HCT116 (cell line): ENCODE measurements at regions not wholly inside any gene's neighbourhood (a gene's known extent, or its start where the extent isn't known, plus 50 kb on each side); places are given as distances from the start of the nearest gene placed in this dataset.

Experiments used
- ATAC-seq: fragments of 200-7000 bp; cut with Tn5 transposase; 2 replicates; pipeline ENCODE4 v1.9.1; 2020; ENCODE audit warnings: mild to moderate bottlenecking, moderate library complexity
- BruUV-seq: library from RNA; stranded (reverse); fragments of 400-500 nt; replicated peaks from 2 replicates; lab custom pipeline; 2021; lab: Mats Ljungman, UMichigan
- CTCF ChIA-PET: fragments of 300-600 bp; sonication (Branson Sonifier 250); formaldehyde crosslinking; loops from one replicate; lab custom pipeline; 2021; ENCODE audit warnings: antibody characterized with exemption; lab: Charles Lee
- POLR2A ChIA-PET: fragments of 300-600, 350-600 bp; sonication (Branson Sonifier 250); formaldehyde crosslinking; loops from one replicate; lab custom pipeline; 2021; ENCODE audit warnings: antibody characterized with exemption; lab: Charles Lee
- RAD21 ChIA-PET, 2 experiments: fragments of 300-600 bp; sonication (Branson Sonifier 250); formaldehyde crosslinking; loops; one replicate each; lab custom pipeline; 2023; ENCODE audit warnings: low total read pairs in 2 of 2; ENCODE audit not compliant: uncharacterized antibody in 2 of 2, unreplicated experiment in 2 of 2, low non-redundant PET in 1 of 2; lab: Charles Lee
- DNase-seq: peaks from one replicate; pipeline ENCODE4 v3.0.0-alpha.2; 2010; ENCODE audit warnings: low read depth, low spot score
- H2AFZ ChIP-seq: fragments of 200-600 bp; shearing (Covaris generic), sonication (generic); 2 replicates; pipeline ENCODE4 v1.6.1; 2017; ENCODE audit warnings: low read depth, mixed run types, mixed read lengths, antibody characterized with exemption, low read length; ENCODE audit not compliant: poor library complexity, severe bottlenecking
- H3K27ac ChIP-seq: 2 replicates; pipeline ENCODE4 v1.5.1; 2012; ENCODE audit warnings: low read depth, low read length
- H3K27me3 ChIP-seq: fragments of 200-600 bp; sonication (generic); 2 replicates; pipeline ENCODE4 v1.6.1; 2016; ENCODE audit warnings: mixed run types, low read length, mixed read lengths; ENCODE audit not compliant: insufficient read depth
- H3K36me3 ChIP-seq, 2 experiments: fragments of 200-500 bp in 1 of 2; fragments of 200-600 bp in 1 of 2; sonication (Bioruptor generic) in 1 of 2; sonication (generic) in 1 of 2; 2 replicates each; pipeline versions ENCODE4 v1.5.1 to v1.6.1; 2014 to 2016; ENCODE audit warnings: low read length in 2 of 2, inconsistent platforms in 1 of 2, mixed read lengths in 1 of 2, mixed run types in 1 of 2; ENCODE audit not compliant: insufficient read depth in 2 of 2, control insufficient read depth in 1 of 2
- H3K4me1 ChIP-seq, 2 experiments: fragments of 200-600 bp in 1 of 2; sonication (generic) in 1 of 2; 2 replicates each; pipeline versions ENCODE4 v1.5.1 to v1.6.1; 2012 to 2017; ENCODE audit warnings: low read length in 2 of 2, inconsistent platforms in 1 of 2, mild to moderate bottlenecking in 1 of 2, mixed read lengths in 1 of 2, mixed run types in 1 of 2, moderate library complexity in 1 of 2; ENCODE audit not compliant: insufficient read depth in 2 of 2, control insufficient read depth in 1 of 2
- H3K4me2 ChIP-seq: fragments of 200-600 bp; sonication (generic); 2 replicates; pipeline ENCODE4 v1.6.1; 2017; ENCODE audit warnings: mixed run types, low read length, mixed read lengths
- H3K4me3 ChIP-seq, 2 experiments: fragments of 200-600 bp in 1 of 2; sonication (generic) in 1 of 2; replicated peaks in 1 of 2; 2 replicates each; pipeline ENCODE4 v1.5.1; 2011 to 2016; ENCODE audit warnings: low read length in 2 of 2, control low read depth in 1 of 2, low read depth in 1 of 2, mild to moderate bottlenecking in 1 of 2, mixed read lengths in 1 of 2, mixed run types in 1 of 2
- H3K79me2 ChIP-seq: fragments of 200-600 bp; sonication (generic); 2 replicates; pipeline ENCODE4 v1.6.1; 2017; ENCODE audit warnings: mild to moderate bottlenecking, mixed run types, low read length, moderate library complexity, mixed read lengths; ENCODE audit not compliant: insufficient read depth
- H3K9ac ChIP-seq: fragments of 200-600 bp; sonication (generic); 2 replicates; pipeline ENCODE4 v1.6.1; 2016; ENCODE audit warnings: low read length, mixed read lengths
- H3K9me2 ChIP-seq: fragments of 200-600 bp; sonication (generic), shearing (Covaris generic); 2 replicates; pipeline ENCODE4 v1.6.1; 2017; ENCODE audit warnings: mixed run types, mild to moderate bottlenecking, moderate library complexity; ENCODE audit not compliant: insufficient read depth
- H3K9me3 ChIP-seq, 2 experiments: fragments of 200-500 bp in 1 of 2; fragments of 200-600 bp in 1 of 2; sonication (Bioruptor generic) in 1 of 2; sonication (generic) in 1 of 2; 2 replicates each; pipeline ENCODE4 v1.6.1; 2014 to 2017; ENCODE audit warnings: low read length in 2 of 2, mixed read lengths in 2 of 2, inconsistent platforms in 1 of 2, low read depth in 1 of 2, mild to moderate bottlenecking in 1 of 2, mixed run types in 1 of 2, moderate library complexity in 1 of 2; ENCODE audit not compliant: control insufficient read depth in 1 of 2, insufficient read depth in 1 of 2
- H4K20me1 ChIP-seq: fragments of 200-600 bp; sonication (generic), shearing (Covaris generic); 2 replicates; pipeline ENCODE4 v1.6.1; 2017; ENCODE audit warnings: mixed run types, mild to moderate bottlenecking, moderate library complexity; ENCODE audit not compliant: insufficient read depth
- CEBPB ChIP-seq: IDR thresholded peaks from 2 replicates; pipeline ENCODE4 v1.6.1; 2012; ENCODE audit warnings: low read depth
- CTCF ChIP-seq, 3 experiments: fragments of 200-600 bp in 1 of 3; sonication (generic) in 1 of 3; IDR thresholded peaks in 2 of 3; conservative IDR thresholded peaks in 1 of 3; 2 replicates each; pipeline ENCODE4 v1.5.1; 2012 to 2017; ENCODE audit warnings: low read depth in 2 of 3, low read length in 2 of 3, antibody characterized with exemption in 1 of 3, borderline replicate concordance in 1 of 3, control low read depth in 1 of 3, mild to moderate bottlenecking in 1 of 3, mixed read lengths in 1 of 3, mixed run types in 1 of 3, moderate library complexity in 1 of 3; ENCODE audit not compliant: insufficient read depth in 1 of 3
- EGR1 ChIP-seq: IDR thresholded peaks from 2 replicates; pipeline ENCODE4 v1.6.1; 2012; ENCODE audit warnings: low read depth
- EZH2 ChIP-seq: fragments of 200-600 bp; sonication (generic); IDR thresholded peaks from 2 replicates; pipeline ENCODE4 v1.6.1; 2017; ENCODE audit warnings: antibody characterized with exemption, mixed run types
- EZH2phosphoT487 ChIP-seq: fragments of 200-600 bp; IDR thresholded peaks from 2 replicates; pipeline ENCODE4 v1.6.1; 2018; ENCODE audit warnings: antibody characterized with exemption, borderline replicate concordance
- FOSL1 ChIP-seq: IDR thresholded peaks from 2 replicates; pipeline ENCODE4 v1.6.1; 2012; ENCODE audit warnings: low read depth
- JUND ChIP-seq: IDR thresholded peaks from 2 replicates; pipeline ENCODE4 v1.6.1; 2012
- MAX ChIP-seq: IDR thresholded peaks from 2 replicates; pipeline ENCODE4 v1.6.1; 2012
- POLR2AphosphoS5 ChIP-seq: IDR thresholded peaks from 2 replicates; pipeline ENCODE4 v1.6.1; 2011; ENCODE audit warnings: mild to moderate bottlenecking, low read depth, low read length, moderate library complexity
- RAD21 ChIP-seq: IDR thresholded peaks from 2 replicates; pipeline ENCODE4 v1.6.1; 2012; ENCODE audit warnings: low read depth, mild to moderate bottlenecking
- SIN3A ChIP-seq: IDR thresholded peaks from 2 replicates; pipeline ENCODE4 v1.6.1; 2012; ENCODE audit warnings: low read depth
- SP1 ChIP-seq: IDR thresholded peaks from 2 replicates; pipeline ENCODE4 v1.6.1; 2012; ENCODE audit warnings: low read depth
- SRF ChIP-seq: IDR thresholded peaks from 2 replicates; pipeline ENCODE4 v1.6.1; 2012; ENCODE audit warnings: low read depth
- TCF7L2 ChIP-seq: IDR thresholded peaks from 2 replicates; pipeline ENCODE4 v1.7.0; 2011; ENCODE audit warnings: borderline replicate concordance, inconsistent platforms; ENCODE audit not compliant: insufficient read depth, insufficient read length; ENCODE audit errors: extremely low read depth
- YY1 ChIP-seq: IDR thresholded peaks from 2 replicates; pipeline ENCODE4 v1.6.1; 2011; ENCODE audit warnings: low read length, low read depth, moderate library complexity, mild to moderate bottlenecking; ENCODE audit not compliant: insufficient replicate concordance; ENCODE audit errors: extremely low read depth
- ZFX ChIP-seq: fragments of 450-650 bp; IDR thresholded peaks from 2 replicates; pipeline ENCODE4 v1.6.1; 2017
- ZNF274 ChIP-seq: fragments of 200-500 bp; sonication (Bioruptor generic); IDR thresholded peaks from 2 replicates; pipeline ENCODE4 v1.6.1; 2014; ENCODE audit warnings: mild to moderate bottlenecking, low read depth, low read length, inconsistent platforms
- intact Hi-C: fragments of 100-400 bp; cut with micrococcal nuclease; formaldehyde crosslinking; loops from 2 replicates; pipeline ENCODE4 v1.10.0; 2022
- TF ChIP-seq, protein P1 (sequence below): IDR thresholded peaks from 2 replicates; pipeline ENCODE4 v1.6.1; 2012

DNA sequence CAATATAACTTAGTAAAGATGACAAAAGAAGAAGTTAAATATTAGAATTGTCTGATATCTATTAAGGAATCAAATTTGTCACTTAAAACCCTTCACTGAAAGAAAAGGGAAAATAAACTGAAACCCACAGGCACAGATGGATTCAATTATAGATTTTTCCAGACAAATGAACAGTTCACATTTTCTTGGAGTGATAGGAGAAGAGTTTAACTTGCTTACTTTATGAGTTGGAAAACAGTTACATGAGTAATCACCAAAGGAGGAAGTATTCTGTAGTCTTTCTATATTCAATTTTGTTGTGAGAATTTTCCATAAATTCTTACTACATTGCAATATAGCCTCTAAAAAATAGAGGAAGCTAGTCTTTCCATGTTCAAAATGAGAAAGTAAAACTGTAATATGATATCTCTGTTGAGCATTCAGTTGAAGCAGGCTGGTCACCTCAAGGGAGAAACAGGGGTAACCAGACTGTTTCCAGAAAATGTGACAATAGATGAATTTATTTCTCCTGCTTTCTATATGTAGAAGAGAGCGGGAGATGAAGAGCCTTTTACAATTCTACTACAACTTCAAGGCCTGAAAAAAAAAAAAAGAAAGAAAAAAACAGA is 330.3 kb upstream of the EPHA5 start:
- intact Hi-C loops: no loop called here
- Histone ChIP-seq H3K4me2 (no peak overlapping the region), H3K9ac (no peak overlapping the region), H3K36me3 (no peaks in the 10 kb centered on the region), H3K79me2 (no peaks in the 10 kb centered on the region), H3K27ac (no peak overlapping the region), H4K20me1 (no peaks in the 10 kb centered on the region), H3K4me1 (no peaks in the 10 kb centered on the region), H3K9me3 (peaks cover 0 to 7% of the 10 kb centered on the region in 2 experiments; a peak in 2 of 4 replicates), H3K9me2 (no peaks in the 10 kb centered on the region), H2AFZ (no peak overlapping the region), H3K27me3 (no peaks in the 10 kb centered on the region), H3K4me3 (no peak overlapping the region)
- RAD21 ChIA-PET: no interaction called here
- ATAC-seq: no peak
- no TSS peak for BruUV-seq
- POLR2A ChIA-PET: no interaction called here
- CTCF ChIA-PET: no interaction called here
- TF ChIP-seq, protein P1, sequence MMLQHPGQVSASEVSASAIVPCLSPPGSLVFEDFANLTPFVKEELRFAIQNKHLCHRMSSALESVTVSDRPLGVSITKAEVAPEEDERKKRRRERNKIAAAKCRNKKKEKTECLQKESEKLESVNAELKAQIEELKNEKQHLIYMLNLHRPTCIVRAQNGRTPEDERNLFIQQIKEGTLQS: no peak
- TF ChIP-seq RAD21 (no peak), JUND (no peak), SP1 (no peak), MAX (no peak), SRF (no peak), SIN3A (no peak), EGR1 (no peak), POLR2AphosphoS5 (no peak), ZNF274 (no peak), TCF7L2 (no peak)
- no peak for DNase-seq

- H4K20me1 ChIP-seq: no peaks in the 10 kb centered on the region
- BruUV-seq: no TSS peak
- peaks cover 0 to 7% of the 10 kb centered on the region in 2 experiments; a peak in 1 of 4 replicates for H3K9me3 ChIP-seq
- no peak overlapping the region for H3K4me2 ChIP-seq
- H2AFZ ChIP-seq: no peak overlapping the region
- DNase-seq: no peak
- no peak overlapping the region for H3K4me3 ChIP-seq
- H3K4me1 ChIP-seq: no peaks in the 10 kb centered on the region
- no peak overlapping the region for H3K9ac ChIP-seq
- ChIA-PET RAD21 (no interaction called here), POLR2A (no interaction called here), CTCF (no interaction called here)
- H3K79me2 ChIP-seq: no peaks in the 10 kb centered on the region
- H3K27me3 ChIP-seq: no peaks in the 10 kb centered on the region
- no peak for ATAC-seq
- H3K27ac ChIP-seq: no peak overlapping the region
- no peaks in the 10 kb centered on the region for H3K9me2 ChIP-seq
- no peaks in the 10 kb centered on the region for H3K36me3 ChIP-seq
- intact Hi-C loops: no loop called here
- TF ChIP-seq EGR1 (no peak), CEBPB (no peak), SP1 (no peak), JUND (no peak), CTCF (IDR thresholded peaks at IDR 0.05 in 2 of 3, conservative IDR thresholded peaks at IDR 0.05 in 1 of 3; ENCODE audit: borderline replicate concordance in 1 of 3, insufficient read depth in 1 of 3, low read depth in 2 of 3, low read length in 2 of 3) (no peak), FOSL1 (no peak), EZH2 (no peak), YY1 (no peak), SRF (no peak), POLR2AphosphoS5 (no peak), MAX (no peak), ZNF274 (no peak), EZH2phosphoT487 (no peak), SIN3A (no peak), ZFX (no peak)
- TF ChIP-seq, protein P1: no peak
Observed at GRCh38 chr4:65999518-65999871, 329.2 kb upstream of the EPHA5 start.
